ENCODE measurements at regions not wholly inside any gene's neighbourhood (a gene's known extent, or its start where the extent isn't known, plus 50 kb on each side); places are given as distances from the start of the nearest gene placed in this dataset.

DNA sequence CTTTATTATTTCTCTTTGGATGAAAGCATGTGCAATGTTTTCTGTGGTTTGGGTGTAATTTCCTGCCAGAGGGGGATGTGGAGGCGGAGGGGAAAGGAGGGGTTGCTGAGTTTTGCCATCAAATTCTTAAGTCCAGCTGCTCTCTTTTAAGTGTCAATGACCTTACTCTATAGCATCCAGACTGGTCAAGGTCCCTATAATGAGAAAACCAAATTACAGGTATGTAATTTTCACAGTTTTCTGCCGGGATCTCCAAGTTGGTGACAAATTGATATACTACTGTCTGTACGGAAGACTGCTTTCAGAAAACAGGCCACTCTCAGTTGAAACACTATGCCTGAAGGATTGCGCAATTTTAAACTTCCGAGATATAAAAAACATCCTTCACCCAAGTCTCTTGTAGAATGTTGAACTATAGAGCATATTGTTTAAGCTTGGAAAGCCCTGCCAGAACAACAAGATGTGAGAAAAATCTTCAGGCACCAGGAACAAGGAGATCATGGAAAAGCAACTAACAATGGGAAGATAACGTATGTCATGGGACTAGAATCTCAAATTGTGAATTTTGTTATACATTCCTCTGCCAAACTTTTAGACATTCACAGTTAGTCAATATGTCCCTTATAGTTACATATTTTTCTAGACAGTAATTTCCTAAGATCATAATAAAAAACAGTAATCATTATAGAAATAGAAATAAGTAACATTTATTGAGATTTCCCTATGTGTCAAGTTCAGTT lies 300.7 kb upstream of the SATB1 start:
- H2AFZ ChIP-seq (ENCODE audit: low read length), result no peak overlapping the region

More for the DNA sequence above, 300.7 kb upstream of the SATB1 start:
- H3K23me2 ChIP-seq (ENCODE audit: low read depth, low read length), result no peaks in the 10 kb centered on the region
- H3K4me2 ChIP-seq (ENCODE audit: insufficient read depth in 1 of 2, low read depth in 2 of 2, low read length in 2 of 2), result no peak overlapping the region
- no peak overlapping the region for H4K8ac ChIP-seq (ENCODE audit: extremely low read depth, insufficient read depth, low read length)
- H2BK120ac ChIP-seq (replicated peaks; ENCODE audit: low read depth, low read length), result no peak overlapping the region
- no peak overlapping the region for H4K91ac ChIP-seq (replicated peaks; ENCODE audit: insufficient read length, low read length)
- WGBS, 2 experiments (ENCODE audit: extremely low coverage in 1 of 2, insufficient coverage in 1 of 2, insufficient read length in 1 of 2, insufficient replicate concordance in 2 of 2, low coverage in 1 of 2, low lambda C conversion rate in 2 of 2, missing lambda C conversion rate in 1 of 2), result 88% methylated on average over 6 of the region's 6 CpGs; no CpG with 5 or more reads in 1 of the 2 experiments
- ChIA-PET CTCF (ENCODE audit: partially characterized antibody) (no interaction called here), POLR2A (ENCODE audit: partially characterized antibody) (no interaction called here)
- no peak overlapping the region for H3K14ac ChIP-seq (ENCODE audit: insufficient read length)
- no peak overlapping the region for H4K5ac ChIP-seq (ENCODE audit: insufficient read length, low read depth, low read length)
- H3K27ac ChIP-seq (ENCODE audit: low read depth, low read length), result no peak overlapping the region
- H2BK15ac ChIP-seq (ENCODE audit: low read length), result no peak overlapping the region
- no peak overlapping the region for H3K56ac ChIP-seq (replicated peaks; ENCODE audit: insufficient read length, low read depth, low read length)
- H3K9me3 ChIP-seq (ENCODE audit: insufficient read depth in 2 of 2, low read depth in 1 of 2, low read length in 1 of 2), result no peaks in the 10 kb centered on the region
- no peak overlapping the region for H3K18ac ChIP-seq (ENCODE audit: extremely low read depth, low read length)
- no peak overlapping the region for H3K9ac ChIP-seq (replicated peaks in 1 of 4; ENCODE audit: extremely low read depth in 1 of 4, low read depth in 3 of 4, low read length in 3 of 4)
- H2AK5ac ChIP-seq (ENCODE audit: low read depth, low read length), result no peak overlapping the region
- no peak overlapping the region for H3K4ac ChIP-seq (replicated peaks; ENCODE audit: insufficient read length, low read depth, low read length)
- no peaks in the 10 kb centered on the region for H3K36me3 ChIP-seq (ENCODE audit: control insufficient read depth in 2 of 4, insufficient read depth in 4 of 4, low read length in 3 of 4)
- no peak overlapping the region for H2BK20ac ChIP-seq (ENCODE audit: low read length)
- no peaks in the 10 kb centered on the region for H3K79me2 ChIP-seq (ENCODE audit: control insufficient read depth in 1 of 2, insufficient read depth in 2 of 2, low read length in 2 of 2)
- no peak overlapping the region for H2BK12ac ChIP-seq (ENCODE audit: low read depth, low read length)
- H2BK5ac ChIP-seq (ENCODE audit: low read depth, low read length), result no peak overlapping the region
- H4K20me1 ChIP-seq (replicated peaks in 1 of 2; ENCODE audit: control insufficient read depth in 1 of 2, insufficient read depth in 2 of 2, low read length in 2 of 2), result no peaks in the 10 kb centered on the region
- no peak overlapping the region for H3K4me3 ChIP-seq (ENCODE audit: extremely low read depth in 1 of 4, insufficient read depth in 2 of 4, low read depth in 3 of 4, low read length in 4 of 4)
- no peaks in the 10 kb centered on the region for H3K79me1 ChIP-seq (ENCODE audit: low read depth, low read length)
- H3K23ac ChIP-seq (ENCODE audit: insufficient read length), result no peak overlapping the region
- H3K27me3 ChIP-seq (replicated peaks in 1 of 4; ENCODE audit: control insufficient read depth in 3 of 4, extremely low read depth in 1 of 4, insufficient read depth in 3 of 4, low read length in 3 of 4), result no peaks in the 10 kb centered on the region
- FAIRE-seq (no peak), DNase-seq (ENCODE audit: low read depth in 1 of 2, low spot score in 2 of 2) (no peak)
- H3K4me1 ChIP-seq (replicated peaks in 1 of 4; ENCODE audit: control insufficient read depth in 3 of 4, insufficient read depth in 4 of 4, low read length in 3 of 4), result no peaks in the 10 kb centered on the region

All from H1 (cell line).